Myocyte (in vitro differentiated cells): ENCODE measurements at regions not wholly inside any gene's neighbourhood (a gene's known extent, or its start where the extent isn't known, plus 50 kb on each side); places are given as distances from the start of the nearest gene placed in this dataset.

Experiments
- DNase-seq: peaks from one replicate; pipeline ENCODE4 v3.0.0-alpha.2; 2012; ENCODE audit warnings: low read depth

DNA sequence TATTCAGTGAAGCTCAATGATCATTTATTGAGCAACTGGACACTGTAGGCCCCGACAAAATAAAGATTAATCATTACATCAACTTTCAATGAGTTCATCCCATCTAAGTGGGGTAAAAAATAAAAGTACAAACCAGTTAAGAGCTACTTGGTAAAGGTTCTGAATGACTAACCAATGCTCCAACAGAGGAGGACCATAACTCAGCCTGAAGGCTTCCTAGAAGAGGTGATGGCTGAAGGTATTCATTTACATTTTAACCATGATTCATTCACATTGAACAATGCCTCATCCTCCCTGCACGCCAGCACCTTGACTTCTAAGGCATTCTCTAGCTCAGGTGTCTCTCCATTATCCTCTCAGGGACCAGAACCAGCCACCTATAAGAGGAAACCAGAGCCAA, 201.4 kb downstream of the ZNF462 start:
- no peak for DNase-seq

DNA sequence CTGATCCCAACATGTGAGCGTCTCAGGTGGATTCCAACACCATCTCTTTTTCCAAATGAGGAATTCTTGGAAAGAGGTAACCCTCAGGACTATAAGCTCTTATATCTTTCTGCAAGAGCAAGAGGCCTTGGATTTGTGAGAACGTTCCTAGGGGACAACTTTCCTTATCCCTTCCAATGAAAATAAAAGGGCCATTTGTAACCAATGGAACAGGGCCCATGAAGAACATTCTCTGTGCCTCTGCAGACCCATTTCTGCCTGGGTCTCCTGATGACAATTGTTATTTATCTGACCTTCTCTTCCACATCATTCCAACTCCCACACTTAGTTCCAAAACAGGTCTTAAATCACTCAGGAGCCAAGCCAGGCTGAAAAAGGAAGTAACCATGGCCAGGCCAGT, 202.6 kb downstream of the ZNF462 start:
- no peak for DNase-seq

- DNase-seq, result no peak
These were observed 204.9 kb downstream of the ZNF462 start for GRCh38 chr9:107067739-107068416.

GRCh38 chr9:107068581-107068980, 205.6 kb downstream of the ZNF462 start:
- no peak for DNase-seq

DNA sequence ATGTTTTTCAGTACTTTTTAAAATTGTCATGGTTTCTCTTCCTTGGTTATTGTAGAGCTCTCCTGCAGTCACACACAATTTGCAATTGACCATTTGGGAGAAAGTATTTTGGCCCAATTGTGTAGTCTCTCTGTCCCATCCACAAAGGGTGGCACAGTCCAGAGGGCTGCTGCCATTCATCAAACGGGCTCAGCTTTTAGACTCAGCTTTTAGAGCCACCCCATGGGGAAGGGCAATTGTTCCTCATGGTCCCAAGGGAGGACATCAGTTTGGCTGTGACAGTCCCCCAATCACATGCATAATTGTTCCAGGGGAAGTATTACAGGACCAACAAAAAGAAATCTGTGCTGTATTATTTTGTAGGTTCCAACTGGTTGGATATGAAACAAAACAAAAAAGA, 207.6 kb downstream of the ZNF462 start:
- no peak for DNase-seq

GRCh38 chr9:107078061-107078460, 205.0 kb upstream of the RAD23B start:
- no peak for DNase-seq

- no peak for DNase-seq
These were observed 203.5 kb upstream of the RAD23B start for GRCh38 chr9:107079589-107079988.

GRCh38 chr9:107080130-107080529, 202.9 kb upstream of the RAD23B start:
- no peak for DNase-seq

DNA sequence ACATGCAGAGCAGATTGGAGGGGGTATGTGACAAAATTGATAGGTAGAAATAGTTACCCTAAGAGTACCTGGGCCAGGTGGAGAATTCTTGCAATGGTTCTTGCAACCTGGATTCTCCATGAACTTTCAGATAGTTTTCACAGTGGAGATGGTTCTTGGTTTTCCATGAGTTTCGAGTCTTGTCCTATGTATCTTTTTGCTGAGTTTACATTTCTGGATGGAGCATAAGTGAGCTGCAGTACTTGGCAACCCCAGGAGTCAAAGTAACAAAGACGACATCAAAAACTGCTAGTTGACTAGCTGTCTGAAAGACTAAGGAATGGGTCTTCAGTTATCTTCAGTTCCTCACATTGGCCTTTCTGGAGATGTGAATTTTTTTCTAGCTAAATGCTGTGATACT, 196.6 kb upstream of the RAD23B start:
- no peak for DNase-seq

DNA sequence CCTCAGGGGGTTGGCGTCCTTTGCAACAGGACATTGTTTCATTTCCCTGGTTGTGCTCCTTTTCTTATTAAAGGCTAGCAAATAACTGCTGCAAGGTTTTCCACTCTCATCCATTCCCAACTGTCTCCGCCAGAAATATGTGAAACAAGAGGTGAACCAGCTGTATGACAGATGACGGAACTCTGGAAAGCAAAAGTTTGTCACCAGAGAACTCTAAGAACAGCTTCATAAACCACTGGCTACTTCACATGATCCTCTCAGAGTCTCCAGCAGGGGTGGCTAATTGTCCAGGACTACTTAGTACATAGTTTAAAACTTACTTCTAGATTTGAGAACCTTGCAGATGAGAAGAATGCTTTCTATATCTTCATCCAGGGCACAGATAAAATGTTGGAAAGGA, 195.9 kb upstream of the RAD23B start:
- peak; percentile 13 for DNase-seq

DNA sequence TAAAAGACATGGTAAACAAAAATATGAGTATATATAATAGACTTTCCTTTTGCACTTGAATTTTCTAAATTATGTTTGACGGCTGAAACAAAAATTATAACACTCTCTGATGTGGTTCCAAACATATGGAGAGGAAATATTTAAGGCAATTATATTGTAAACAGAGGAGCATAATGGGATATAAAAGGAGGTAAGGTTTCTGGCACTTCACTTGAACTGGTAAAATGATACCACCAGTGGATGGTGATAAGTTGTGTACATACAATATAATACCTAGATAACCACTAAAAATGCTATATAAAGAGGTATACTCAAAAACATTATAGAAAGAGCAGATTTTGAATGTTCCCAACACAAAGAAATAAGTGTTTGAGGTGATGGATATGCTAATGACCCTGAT, 192.9 kb upstream of the RAD23B start:
- DNase-seq, result no peak

DNA sequence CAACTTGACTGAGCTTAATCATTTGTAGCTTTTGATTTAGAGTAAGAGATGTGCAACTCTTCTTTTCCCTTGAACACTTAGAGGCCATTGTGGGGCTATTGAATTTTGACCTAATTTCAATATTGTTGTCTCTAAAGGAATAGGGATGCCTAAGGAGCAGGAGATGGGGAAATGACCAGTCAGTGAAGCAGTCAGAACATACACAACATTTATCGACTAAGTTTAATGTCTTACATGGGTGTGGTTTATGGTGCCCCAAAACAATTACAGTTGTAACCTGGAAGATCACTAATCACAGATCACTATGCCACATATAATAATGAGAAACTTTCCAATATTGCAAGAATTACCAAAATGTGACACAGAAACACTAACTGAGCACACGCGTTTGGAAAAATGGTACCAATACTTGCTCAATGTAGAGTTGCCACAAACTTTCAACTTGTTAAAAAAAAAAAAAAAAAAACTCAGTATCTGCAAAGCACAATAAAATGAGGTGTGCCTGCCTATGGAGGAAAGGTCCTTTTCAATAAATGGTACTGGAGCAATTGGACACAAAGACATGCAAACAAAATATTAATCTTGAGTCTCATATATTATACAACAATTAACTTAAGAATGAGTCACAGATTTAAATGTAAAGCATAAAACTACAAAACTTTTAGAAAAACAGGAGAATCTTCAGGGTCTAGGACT, 189.6 kb upstream of the RAD23B start:
- no peak for DNase-seq

- no peak for DNase-seq
These were observed 188.7 kb upstream of the RAD23B start for GRCh38 chr9:107094370-107094769.

DNA sequence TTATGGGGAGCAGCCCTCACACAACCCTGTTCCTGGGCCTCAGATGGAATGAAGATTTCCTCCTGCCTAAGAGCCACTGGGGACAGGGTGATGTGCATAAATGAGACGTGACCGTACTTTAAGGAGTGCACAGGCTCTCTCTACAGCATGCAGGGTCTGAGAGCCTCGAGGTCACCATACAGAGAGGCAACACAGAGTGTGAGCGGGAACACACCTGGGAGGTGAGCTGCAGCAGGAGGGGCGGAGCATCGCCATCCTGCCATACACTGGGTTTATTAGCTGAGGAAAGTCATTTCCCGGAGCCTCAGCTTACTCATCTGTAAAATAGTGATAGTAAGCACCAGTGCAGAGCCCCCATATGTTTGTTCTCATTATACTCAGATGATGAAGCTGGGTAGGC, 182.5 kb upstream of the RAD23B start:
- DNase-seq, result no peak

DNA sequence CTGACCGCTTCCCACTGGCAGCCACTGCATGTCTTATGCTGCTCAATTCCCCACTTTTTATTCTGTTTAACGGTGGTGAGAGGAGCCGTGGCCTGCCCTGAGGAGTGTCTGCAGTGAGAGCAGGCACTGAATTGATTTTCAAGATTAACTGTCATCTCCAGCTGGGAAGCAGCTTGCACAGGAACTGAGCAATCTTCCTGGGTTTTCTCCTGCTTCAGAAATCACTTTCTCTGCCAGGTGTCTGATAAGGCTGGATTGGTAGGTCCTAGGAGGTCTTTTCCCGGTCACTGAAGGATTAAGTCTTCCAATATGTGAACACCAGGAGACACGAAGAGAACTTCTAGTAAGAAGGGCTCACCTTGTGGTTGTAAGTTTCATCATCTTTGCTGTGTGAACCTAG, 181.1 kb upstream of the RAD23B start:
- DNase-seq, result no peak

DNA sequence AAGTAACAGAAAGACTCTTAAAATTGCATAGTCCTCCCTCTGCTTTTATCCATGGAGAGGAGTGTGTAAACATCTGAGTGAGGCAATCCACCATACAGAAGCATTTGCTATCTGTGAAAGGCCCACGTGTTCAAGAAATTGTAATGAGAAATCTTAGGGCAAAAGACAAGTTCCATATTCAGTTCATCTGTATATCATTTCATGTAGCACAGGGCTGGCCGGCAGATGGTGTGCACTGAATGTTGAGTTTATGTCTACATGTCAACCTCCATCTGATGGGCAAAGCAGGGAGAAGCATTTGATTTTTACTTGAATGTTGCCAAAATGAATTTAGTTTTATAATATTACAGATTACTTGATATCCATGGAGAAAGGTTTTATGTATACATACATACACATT, 179.5 kb upstream of the RAD23B start:
- DNase-seq, result no peak

DNA sequence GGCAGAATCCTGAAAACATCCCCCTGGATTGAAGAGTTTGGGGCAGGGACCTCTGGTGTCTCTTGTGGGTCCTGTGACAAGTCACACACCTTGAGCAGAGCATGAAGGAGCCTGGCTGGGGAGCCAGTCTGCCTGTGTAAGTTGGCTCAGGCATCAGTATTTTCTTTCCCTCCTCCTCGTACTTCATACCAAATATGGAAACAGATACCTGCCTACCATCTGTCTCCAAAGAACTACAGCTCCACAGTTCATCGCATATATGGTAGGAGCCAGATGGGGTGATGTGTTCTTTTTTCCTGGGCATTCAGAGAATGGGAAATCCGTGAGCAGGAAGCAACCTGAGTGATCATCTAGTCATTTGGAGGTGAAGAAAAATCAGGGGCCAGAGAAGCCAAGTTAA, 177.3 kb upstream of the RAD23B start:
- DNase-seq, result no peak

GRCh38 chr9:107106416-107106815, 176.7 kb upstream of the RAD23B start:
- no peak for DNase-seq

DNA sequence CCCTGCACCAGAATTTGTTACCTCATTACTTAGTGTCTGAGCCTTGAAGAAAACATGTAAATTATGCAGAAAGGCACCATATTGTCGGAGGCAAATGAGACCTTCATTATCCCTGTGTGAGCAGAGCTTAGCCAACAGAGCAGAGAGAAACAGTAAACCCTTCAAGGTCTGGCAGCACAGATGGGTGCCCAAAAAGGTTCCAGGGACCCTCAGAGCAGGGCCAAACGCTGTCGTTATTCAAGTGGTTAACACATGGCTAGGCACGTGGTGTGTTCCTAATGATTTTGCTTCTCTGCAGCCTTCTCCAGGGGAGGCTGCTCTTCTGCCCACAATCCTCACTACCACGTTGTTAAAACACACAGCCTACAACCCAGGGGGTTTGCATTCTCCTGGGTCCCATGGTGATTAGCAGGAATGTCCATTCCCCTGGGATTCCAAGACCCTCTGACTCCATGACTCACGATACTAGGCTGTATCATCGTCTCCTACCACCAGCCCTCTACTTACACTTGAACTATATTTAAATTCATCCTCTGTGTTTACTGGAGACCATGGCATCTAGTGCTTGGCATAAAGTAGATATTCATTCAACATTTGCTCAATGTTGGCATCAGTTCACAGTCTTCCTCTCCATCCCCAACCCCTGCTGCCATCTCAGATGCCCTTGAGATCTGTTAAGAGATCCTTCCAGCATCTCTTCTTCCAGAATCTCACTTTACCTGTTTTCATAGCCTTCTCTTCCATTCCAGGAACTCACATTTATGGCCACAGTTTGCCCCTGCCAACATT, 174.5 kb upstream of the RAD23B start:
- no peak for DNase-seq

DNA sequence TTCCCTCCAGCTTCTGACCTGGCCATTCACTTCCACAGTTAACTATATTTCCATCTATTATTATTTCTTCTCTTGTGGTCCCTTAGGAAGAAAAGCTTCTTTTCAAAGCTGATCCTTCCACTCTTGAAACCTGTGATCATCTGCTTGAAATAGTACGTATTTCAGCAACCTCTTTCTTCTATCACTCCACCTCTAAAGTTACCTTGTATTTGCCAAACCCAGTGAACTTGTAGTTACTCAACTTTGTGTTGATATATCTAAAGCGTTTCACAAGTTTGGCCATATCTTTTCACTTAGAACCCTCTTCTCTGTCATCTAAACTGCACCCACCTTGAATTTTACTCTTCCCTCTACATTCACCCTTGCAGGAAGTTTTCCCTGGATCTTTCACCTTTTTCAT, 173.8 kb upstream of the RAD23B start:
- DNase-seq, result no peak

DNA sequence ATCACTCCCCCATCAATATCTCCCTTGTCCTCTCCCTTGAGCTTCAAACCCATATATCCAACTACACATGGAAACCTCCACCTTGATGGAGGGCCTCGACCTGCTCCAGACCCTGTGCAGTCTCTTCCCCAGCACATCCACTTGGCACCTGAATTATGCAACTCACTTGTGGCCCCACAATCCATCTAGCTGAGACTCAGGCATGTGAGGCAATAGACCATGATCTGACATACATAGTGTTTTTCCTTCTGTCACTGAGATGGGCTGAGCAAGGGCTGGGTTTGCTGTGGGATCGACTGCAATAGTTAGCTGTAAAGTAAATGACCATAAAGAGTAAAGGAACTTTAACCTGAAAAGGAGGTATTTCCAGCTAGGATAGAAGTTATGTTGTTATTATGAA, 172.9 kb upstream of the RAD23B start:
- no peak for DNase-seq

DNA sequence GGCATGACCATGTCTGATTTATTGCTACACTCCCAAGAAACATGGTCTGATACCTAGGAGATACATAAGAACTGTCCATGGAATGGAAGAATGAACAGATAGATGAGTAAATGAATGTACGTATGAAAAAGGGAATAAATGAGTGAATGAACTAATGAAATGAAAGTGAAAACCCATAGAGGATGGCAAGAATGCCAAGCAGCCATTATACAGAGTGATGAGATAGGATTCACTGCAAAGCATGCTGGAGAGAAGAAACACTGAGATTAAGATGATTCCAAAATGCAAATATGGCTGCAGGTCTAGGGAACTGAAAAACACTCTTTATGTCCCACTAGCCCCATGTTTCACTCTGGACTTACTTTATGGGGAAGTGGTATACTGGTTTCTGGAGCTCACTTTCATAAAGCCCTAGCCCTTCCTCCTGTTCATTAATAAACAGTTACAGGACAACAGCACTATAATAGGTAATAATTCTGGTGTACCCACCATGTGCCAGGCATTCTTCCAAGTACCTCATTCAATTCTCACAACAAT, 170.3 kb upstream of the RAD23B start:
- no peak for DNase-seq
